ENCODE measurements at regions not wholly inside any gene's neighbourhood (a gene's known extent, or its start where the extent isn't known, plus 50 kb on each side); places are given as distances from the start of the nearest gene placed in this dataset.
"Not testable (repeated sequence)": the region's sequence is repeated elsewhere in the genome, so short reads cannot be mapped to it uniquely, and the experiment has no call there.

GRCh38 chr13:109702030-109702597 lies 84.3 kb downstream of the IRS2 start:
- not testable (repeated sequence) for H3K9me3 ChIP-seq (ENCODE audit: insufficient read depth, low read depth, low read length); H3K4me1 ChIP-seq (ENCODE audit: insufficient read depth, low read length); H3K27me3 ChIP-seq (ENCODE audit: insufficient read depth, low read length); H3K9ac ChIP-seq (ENCODE audit: low read depth, low read length); H3K36me3 ChIP-seq (ENCODE audit: insufficient read depth, low read depth, low read length); H3K27ac ChIP-seq (ENCODE audit: low read length); H3K4me3 ChIP-seq (ENCODE audit: low read length)

GRCh38 chr13:109700176-109700575 lies 86.2 kb downstream of the IRS2 start:
- Histone ChIP-seq H3K27me3 (ENCODE audit: insufficient read depth, low read length) (no peaks in the 10 kb centered on the region), H3K4me3 (ENCODE audit: low read length) (no peak overlapping the region), H3K4me1 (ENCODE audit: insufficient read depth, low read length) (no peaks in the 10 kb centered on the region), H3K36me3 (ENCODE audit: insufficient read depth, low read depth, low read length) (no peaks in the 10 kb centered on the region), H3K9me3 (ENCODE audit: insufficient read depth, low read depth, low read length) (no peaks in the 10 kb centered on the region; the same call in none of the 2 replicates), H3K27ac (ENCODE audit: low read length) (no peak overlapping the region), H3K9ac (ENCODE audit: low read depth, low read length) (no peak overlapping the region)

- Histone ChIP-seq H3K36me3 (ENCODE audit: insufficient read depth, low read depth, low read length) (no peaks in the 10 kb centered on the region), H3K9me3 (ENCODE audit: insufficient read depth, low read depth, low read length) (no peaks in the 10 kb centered on the region; the same call in none of the 2 replicates), H3K27me3 (ENCODE audit: insufficient read depth, low read length) (no peaks in the 10 kb centered on the region), H3K4me3 (ENCODE audit: low read length) (no peak overlapping the region), H3K27ac (ENCODE audit: low read length) (no peak overlapping the region), H3K9ac (ENCODE audit: low read depth, low read length) (no peak overlapping the region), H3K4me1 (ENCODE audit: insufficient read depth, low read length) (no peaks in the 10 kb centered on the region)
Observed at GRCh38 chr13:109699628-109700071, 86.7 kb downstream of the IRS2 start.

GRCh38 chr13:109698779-109699178 lies 87.6 kb downstream of the IRS2 start:
- H3K9ac ChIP-seq (ENCODE audit: low read depth, low read length): no peak overlapping the region
- H3K4me3 ChIP-seq (ENCODE audit: low read length): no peak overlapping the region
- no peaks in the 10 kb centered on the region for H3K27me3 ChIP-seq (ENCODE audit: insufficient read depth, low read length)
- no peaks in the 10 kb centered on the region; the same call in 1 of the 2 replicates for H3K9me3 ChIP-seq (ENCODE audit: insufficient read depth, low read depth, low read length)
- no peaks in the 10 kb centered on the region for H3K36me3 ChIP-seq (ENCODE audit: insufficient read depth, low read depth, low read length)
- H3K27ac ChIP-seq (ENCODE audit: low read length): no peak overlapping the region
- no peaks in the 10 kb centered on the region for H3K4me1 ChIP-seq (ENCODE audit: insufficient read depth, low read length)

GRCh38 chr13:109697936-109698335 lies 88.4 kb downstream of the IRS2 start:
- Histone ChIP-seq H3K4me3 (ENCODE audit: low read length) (no peak overlapping the region), H3K4me1 (ENCODE audit: insufficient read depth, low read length) (no peaks in the 10 kb centered on the region), H3K9ac (ENCODE audit: low read depth, low read length) (no peak overlapping the region), H3K36me3 (ENCODE audit: insufficient read depth, low read depth, low read length) (no peaks in the 10 kb centered on the region), H3K9me3 (ENCODE audit: insufficient read depth, low read depth, low read length) (no peaks in the 10 kb centered on the region; the same call in 1 of the 2 replicates), H3K27me3 (ENCODE audit: insufficient read depth, low read length) (no peaks in the 10 kb centered on the region), H3K27ac (ENCODE audit: low read length) (no peak overlapping the region)

GRCh38 chr13:109695402-109696190 lies 90.8 kb downstream of the IRS2 start:
- Histone ChIP-seq H3K27me3 (ENCODE audit: insufficient read depth, low read length) (no peaks in the 10 kb centered on the region), H3K27ac (ENCODE audit: low read length) (no peak overlapping the region), H3K9ac (ENCODE audit: low read depth, low read length) (no peak overlapping the region), H3K36me3 (ENCODE audit: insufficient read depth, low read depth, low read length) (no peaks in the 10 kb centered on the region), H3K9me3 (ENCODE audit: insufficient read depth, low read depth, low read length) (no peaks in the 10 kb centered on the region), H3K4me1 (ENCODE audit: insufficient read depth, low read length) (no peaks in the 10 kb centered on the region), H3K4me3 (ENCODE audit: low read length) (no peak overlapping the region)

GRCh38 chr13:109694972-109695371 lies 91.4 kb downstream of the IRS2 start:
- H3K9me3 ChIP-seq (ENCODE audit: insufficient read depth, low read depth, low read length): no peaks in the 10 kb centered on the region

GRCh38 chr13:109693213-109693612 lies 93.2 kb downstream of the IRS2 start:
- Histone ChIP-seq H3K9ac (ENCODE audit: low read depth, low read length) (no peak overlapping the region), H3K36me3 (ENCODE audit: insufficient read depth, low read depth, low read length) (no peaks in the 10 kb centered on the region), H3K4me1 (ENCODE audit: insufficient read depth, low read length) (peaks cover 1% of the 10 kb centered on the region; the same call in 1 of the 2 replicates), H3K9me3 (ENCODE audit: insufficient read depth, low read depth, low read length) (no peaks in the 10 kb centered on the region), H3K27me3 (ENCODE audit: insufficient read depth, low read length) (no peaks in the 10 kb centered on the region), H3K4me3 (ENCODE audit: low read length) (no peak overlapping the region), H3K27ac (ENCODE audit: low read length) (no peak overlapping the region)

More at GRCh38 chr13:109694972-109695371, 91.4 kb downstream of the IRS2 start:
- Histone ChIP-seq H3K27me3 (ENCODE audit: insufficient read depth, low read length) (no peaks in the 10 kb centered on the region), H3K4me1 (ENCODE audit: insufficient read depth, low read length) (no peaks in the 10 kb centered on the region), H3K36me3 (ENCODE audit: insufficient read depth, low read depth, low read length) (no peaks in the 10 kb centered on the region), H3K9ac (ENCODE audit: low read depth, low read length) (no peak overlapping the region), H3K27ac (ENCODE audit: low read length) (no peak overlapping the region), H3K4me3 (ENCODE audit: low read length) (no peak overlapping the region)

GRCh38 chr13:109691689-109692088 lies 94.7 kb downstream of the IRS2 start:
- H3K27me3 ChIP-seq (ENCODE audit: insufficient read depth, low read length): no peaks in the 10 kb centered on the region
- H3K36me3 ChIP-seq (ENCODE audit: insufficient read depth, low read depth, low read length): no peaks in the 10 kb centered on the region
- no peak overlapping the region for H3K27ac ChIP-seq (ENCODE audit: low read length)
- no peaks in the 10 kb centered on the region for H3K9me3 ChIP-seq (ENCODE audit: insufficient read depth, low read depth, low read length)
- H3K4me3 ChIP-seq (ENCODE audit: low read length): no peak overlapping the region
- no peak overlapping the region for H3K9ac ChIP-seq (ENCODE audit: low read depth, low read length)
- peaks cover 12% of the 10 kb centered on the region; the same call in 1 of the 2 replicates for H3K4me1 ChIP-seq (ENCODE audit: insufficient read depth, low read length)

- no peak overlapping the region for H3K27ac ChIP-seq (ENCODE audit: low read length)
- no peaks in the 10 kb centered on the region for H3K9me3 ChIP-seq (ENCODE audit: insufficient read depth, low read depth, low read length)
- no peak overlapping the region for H3K4me3 ChIP-seq (ENCODE audit: low read length)
- H3K36me3 ChIP-seq (ENCODE audit: insufficient read depth, low read depth, low read length): no peaks in the 10 kb centered on the region
- H3K4me1 ChIP-seq (ENCODE audit: insufficient read depth, low read length): peaks cover 12% of the 10 kb centered on the region; the same call in 1 of the 2 replicates
- H3K9ac ChIP-seq (ENCODE audit: low read depth, low read length): no peak overlapping the region; the same call in 1 of the 2 replicates
- H3K27me3 ChIP-seq (ENCODE audit: insufficient read depth, low read length): no peaks in the 10 kb centered on the region
Observed at GRCh38 chr13:109687559-109688448, 98.6 kb downstream of the IRS2 start.

- Histone ChIP-seq H3K9ac (ENCODE audit: low read depth, low read length) (no peak overlapping the region), H3K4me1 (ENCODE audit: insufficient read depth, low read length) (peaks cover 12% of the 10 kb centered on the region; the same call in 1 of the 2 replicates), H3K4me3 (ENCODE audit: low read length) (no peak overlapping the region), H3K27ac (ENCODE audit: low read length) (no peak overlapping the region), H3K36me3 (ENCODE audit: insufficient read depth, low read depth, low read length) (no peaks in the 10 kb centered on the region), H3K9me3 (ENCODE audit: insufficient read depth, low read depth, low read length) (no peaks in the 10 kb centered on the region), H3K27me3 (ENCODE audit: insufficient read depth, low read length) (no peaks in the 10 kb centered on the region)
Observed at GRCh38 chr13:109685203-109685602, 101.2 kb downstream of the IRS2 start.

Measured in iPS-20b (cell line).